Gastroesophageal sphincter (tissue), 4 donors: ENCODE measurements at regions not wholly inside any gene's neighbourhood (a gene's known extent, or its start where the extent isn't known, plus 50 kb on each side); places are given as distances from the start of the nearest gene placed in this dataset.

Experiments
- ATAC-seq: fragments of 150-250 bp; one replicate; pipeline ENCODE4 v1.9.1; 2016; ENCODE audit warnings: mild to moderate bottlenecking, moderate library complexity
- H3K27ac ChIP-seq, 4 donors: fragments of 200-600 bp; sonication (generic) in 3 of 4; 1 replicate in 3 of 4; 2 replicates in 1 of 4; pipeline ENCODE4 v1.5.1; 2016 to 2019
- H3K27me3 ChIP-seq: fragments of 200-600 bp; sonication (generic); one replicate; pipeline ENCODE4 v1.5.1; 2019
- H3K36me3 ChIP-seq, 2 donors: fragments of 200-600 bp; sonication (generic); one replicate each; pipeline ENCODE4 v1.5.1; 2019; ENCODE audit warnings: control low read depth in 1 of 2
- H3K4me1 ChIP-seq, 3 donors: fragments of 200-600 bp; sonication (generic); 1 replicate in 2 of 3; 2 replicates in 1 of 3; pipeline ENCODE4 v1.5.1; 2016 to 2019; ENCODE audit warnings: control low read depth in 2 of 3
- H3K4me3 ChIP-seq, 2 donors: fragments of 200-600 bp; sonication (generic); one replicate each; pipeline ENCODE4 v1.5.1; 2019; ENCODE audit warnings: mild to moderate bottlenecking in 1 of 2, moderate library complexity in 1 of 2
- H3K9me3 ChIP-seq, 3 donors: fragments of 200-600 bp; sonication (generic); one replicate each; pipeline ENCODE4 v1.5.1; 2017 to 2019; ENCODE audit warnings: control low read depth in 2 of 3
- CTCF ChIP-seq, 4 experiments: fragments of 200-600 bp in 2 of 4; fragments of 450-650 bp in 2 of 4; sonication (generic) in 1 of 4; IDR thresholded peaks; one replicate each; pipeline ENCODE4 v1.5.1; 2017 to 2019; ENCODE audit warnings: antibody characterized with exemption in 4 of 4, mild to moderate bottlenecking in 2 of 4, moderate library complexity in 2 of 4
- EP300 ChIP-seq: sonication (generic); formaldehyde crosslinking; IDR thresholded peaks from one replicate; pipeline ENCODE4 v1.6.1; 2017; ENCODE audit warnings: antibody characterized with exemption, mild to moderate bottlenecking
- POLR2A ChIP-seq, 2 donors: fragments of 450-650 bp; IDR thresholded peaks; one replicate each; pipeline ENCODE4 v1.6.1; 2017; ENCODE audit warnings: antibody characterized with exemption in 2 of 2, mild to moderate bottlenecking in 2 of 2, moderate library complexity in 1 of 2
- POLR2AphosphoS5 ChIP-seq: sonication (generic); formaldehyde crosslinking; IDR thresholded peaks from one replicate; pipeline ENCODE4 v1.6.1; 2017; ENCODE audit warnings: antibody characterized with exemption
- WGBS, 2 donors: methylation state at CpG; one replicate each; pipeline ENCODE4 v1.1.5; 2018; ENCODE audit warnings: low coverage in 1 of 2; 5-methylcytosine and 5-hydroxymethylcytosine counted together

DNA sequence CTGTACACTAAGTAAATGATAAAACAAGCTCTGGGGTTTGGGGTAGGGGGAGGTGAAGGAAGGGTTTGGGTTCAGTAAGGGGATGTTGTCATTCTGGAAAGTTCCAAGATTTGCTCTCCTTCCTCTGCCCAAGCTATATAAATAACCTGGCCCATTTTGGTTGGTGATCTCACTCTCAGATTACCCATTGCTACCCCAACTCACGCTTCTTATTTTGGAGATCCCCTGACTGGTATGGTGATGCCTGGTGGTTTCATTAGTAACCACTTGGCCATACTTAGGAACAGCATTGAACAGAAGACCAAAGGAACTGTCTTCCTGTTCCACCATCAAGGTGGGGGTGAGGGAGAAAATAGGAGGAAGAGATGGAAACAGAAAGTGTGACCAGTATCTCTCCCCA is 259.6 kb upstream of the TBX3 start:
- peaks cover 6% of the 10 kb centered on the region for H3K27me3 ChIP-seq
- no peaks in the 10 kb centered on the region for H3K36me3 ChIP-seq
- H3K27ac ChIP-seq, result no peak overlapping the region
- H3K4me3 ChIP-seq, result no peak overlapping the region
- H3K9me3 ChIP-seq, result peaks cover 0 to 10% (median 0%) of the 10 kb centered on the region in 3 donors
- no peaks in the 10 kb centered on the region for H3K4me1 ChIP-seq
- WGBS, 2 donors, result 100% methylated on average over 1 of the region's 1 CpG; no CpG with 5 or more reads in 1 of the 2 donors
- TF ChIP-seq POLR2AphosphoS5 (no peak), CTCF (IDR thresholded peaks at IDR 0.05) (no peak), POLR2A (IDR thresholded peaks at IDR 0.05) (no peak)
- ATAC-seq, result no peak

- peaks cover 6% of the 10 kb centered on the region for H3K27me3 ChIP-seq
- WGBS, 2 donors, result 76 to 83% methylated on average over 7 to 12 of the region's 18 CpGs
- H3K36me3 ChIP-seq, result no peaks in the 10 kb centered on the region
- H3K9me3 ChIP-seq, result peaks cover 0 to 10% (median 0%) of the 10 kb centered on the region in 3 donors
- H3K27ac ChIP-seq, result no peak overlapping the region
- H3K4me1 ChIP-seq, result no peaks in the 10 kb centered on the region
- ATAC-seq, result no peak
- H3K4me3 ChIP-seq, result no peak overlapping the region
- TF ChIP-seq CTCF (IDR thresholded peaks at IDR 0.05) (no peak), POLR2A (IDR thresholded peaks at IDR 0.05) (no peak), EP300 (no peak), POLR2AphosphoS5 (no peak)
Measured at GRCh38 chr12:114938487-114939210, 254.7 kb upstream of the TBX3 start.

GRCh38 chr12:114936148-114937079 is 252.4 kb upstream of the TBX3 start:
- H3K4me3 ChIP-seq, result no peak overlapping the region
- peaks cover 2% of the 10 kb centered on the region for H3K27me3 ChIP-seq
- H3K36me3 ChIP-seq, result no peaks in the 10 kb centered on the region
- WGBS, 2 donors, result 60 to 95% methylated on average over 4 to 8 of the region's 11 CpGs
- ATAC-seq, result no peak
- H3K27ac ChIP-seq, result no peak overlapping the region
- H3K4me1 ChIP-seq, result no peaks in the 10 kb centered on the region
- TF ChIP-seq EP300 (no peak), CTCF (IDR thresholded peaks at IDR 0.05) (no peak), POLR2AphosphoS5 (no peak), POLR2A (IDR thresholded peaks at IDR 0.05) (no peak)
- H3K9me3 ChIP-seq, result peaks cover 0 to 16% (median 0%) of the 10 kb centered on the region in 3 donors

- H3K36me3 ChIP-seq, result no peaks in the 10 kb centered on the region
- 100% methylated on average over 2 of the region's 2 CpGs; no CpG with 5 or more reads in 1 of the 2 donors for WGBS, 2 donors
- TF ChIP-seq POLR2AphosphoS5, result no peak
- no peak for TF ChIP-seq EP300
- no peak for TF ChIP-seq CTCF (IDR thresholded peaks at IDR 0.05)
- no peak for TF ChIP-seq POLR2A (IDR thresholded peaks at IDR 0.05)
- no peaks in the 10 kb centered on the region for H3K27me3 ChIP-seq
- no peak overlapping the region for H3K27ac ChIP-seq
- no peak for ATAC-seq
- no peaks in the 10 kb centered on the region for H3K4me1 ChIP-seq
- no peak overlapping the region for H3K4me3 ChIP-seq
- peaks cover 0 to 23% (median 0%) of the 10 kb centered on the region in 3 donors for H3K9me3 ChIP-seq
Measured at GRCh38 chr12:114935658-114936057, 251.7 kb upstream of the TBX3 start.
